HG03175 (cell line): ENCODE measurements at regions not wholly inside any gene's neighbourhood (a gene's known extent, or its start where the extent isn't known, plus 50 kb on each side); places are given as distances from the start of the nearest gene placed in this dataset.
"Not testable (repeated sequence)": the region's sequence is repeated elsewhere in the genome, so short reads cannot be mapped to it uniquely, and the experiment has no call there.

Experiments
- ATAC-seq: cut with Tn5 transposase; IDR thresholded peaks from one replicate; pipeline ENCODE4 v1.9.1; 2021; ENCODE audit warnings: mild to moderate bottlenecking, moderate library complexity; ENCODE audit not compliant: unreplicated experiment

DNA sequence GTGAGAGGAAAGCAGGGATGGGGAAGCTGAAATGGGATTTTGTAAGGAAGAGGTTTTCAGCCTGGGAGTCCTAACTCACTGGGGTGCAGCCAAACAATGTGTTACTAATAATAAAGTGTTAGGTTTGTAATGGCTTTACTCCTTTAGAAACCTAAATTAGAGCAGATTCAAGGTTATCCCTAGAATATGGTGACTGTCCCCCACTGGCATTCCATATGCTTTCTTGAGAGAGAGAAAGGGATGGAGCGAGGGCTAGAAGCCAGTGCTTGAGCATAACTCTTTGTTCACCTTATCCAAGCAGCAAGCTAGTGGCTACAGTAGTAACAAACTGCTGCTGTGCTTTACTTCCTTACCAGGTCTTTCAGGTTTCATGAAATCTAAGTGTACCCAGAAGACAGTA lies 249.1 kb upstream of the PGRMC2 start:
- no peak for ATAC-seq

DNA sequence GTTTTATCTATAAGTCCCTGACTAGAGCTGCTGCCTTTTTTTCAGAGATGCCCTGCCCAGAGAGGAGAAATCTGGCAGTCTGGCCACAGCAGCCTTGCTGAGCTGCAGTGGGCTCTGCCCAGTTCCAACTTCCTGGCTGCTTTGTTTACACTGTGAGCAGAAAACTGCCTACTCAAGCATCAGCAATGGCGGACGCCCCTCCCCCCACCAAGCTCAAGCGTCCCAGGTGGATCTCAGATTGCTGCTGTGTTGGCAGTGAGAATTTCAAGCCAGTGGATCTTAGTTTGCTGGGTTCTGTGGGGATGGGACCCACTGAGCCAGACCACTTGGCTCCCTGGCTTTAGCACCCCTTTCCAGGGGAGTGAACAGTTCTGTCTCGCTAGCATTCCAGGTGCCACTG lies 247.9 kb upstream of the PGRMC2 start:
- not testable (repeated sequence) for ATAC-seq

- ATAC-seq: no peak
These were observed 241.4 kb upstream of the PGRMC2 start for GRCh38 chr4:128528793-128529553.

DNA sequence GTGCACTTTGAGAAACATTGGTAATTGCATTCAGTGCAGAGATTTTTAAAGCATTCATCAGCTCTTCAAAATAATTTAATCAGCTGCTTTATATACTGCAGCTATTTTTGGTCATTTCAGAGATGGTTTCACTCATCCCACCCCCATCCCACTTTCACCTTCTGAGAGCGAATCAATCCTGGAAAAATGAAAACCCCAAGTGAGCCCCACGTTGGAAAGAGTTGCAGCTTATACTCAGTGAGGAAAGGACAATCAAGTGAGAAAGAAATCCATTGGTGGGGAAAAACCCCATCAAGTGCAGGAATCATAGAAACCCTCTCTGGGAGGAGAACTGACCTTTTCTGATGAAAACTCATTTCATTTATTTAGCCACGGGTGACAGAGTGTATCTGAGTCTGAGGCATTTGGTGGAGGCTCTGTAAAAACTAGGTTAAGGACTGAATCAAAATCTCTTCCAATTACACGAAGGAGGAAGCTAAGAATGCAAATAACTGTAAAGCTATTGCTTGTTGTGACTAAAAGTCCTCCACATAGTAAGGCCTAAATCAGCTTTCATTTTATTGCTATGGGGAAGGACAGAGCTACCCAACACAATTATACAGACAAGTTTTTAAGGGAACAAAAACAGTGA lies 240.4 kb upstream of the PGRMC2 start:
- no peak for ATAC-seq

- no peak for ATAC-seq
These were observed 239.7 kb upstream of the PGRMC2 start for GRCh38 chr4:128527351-128527750.

DNA sequence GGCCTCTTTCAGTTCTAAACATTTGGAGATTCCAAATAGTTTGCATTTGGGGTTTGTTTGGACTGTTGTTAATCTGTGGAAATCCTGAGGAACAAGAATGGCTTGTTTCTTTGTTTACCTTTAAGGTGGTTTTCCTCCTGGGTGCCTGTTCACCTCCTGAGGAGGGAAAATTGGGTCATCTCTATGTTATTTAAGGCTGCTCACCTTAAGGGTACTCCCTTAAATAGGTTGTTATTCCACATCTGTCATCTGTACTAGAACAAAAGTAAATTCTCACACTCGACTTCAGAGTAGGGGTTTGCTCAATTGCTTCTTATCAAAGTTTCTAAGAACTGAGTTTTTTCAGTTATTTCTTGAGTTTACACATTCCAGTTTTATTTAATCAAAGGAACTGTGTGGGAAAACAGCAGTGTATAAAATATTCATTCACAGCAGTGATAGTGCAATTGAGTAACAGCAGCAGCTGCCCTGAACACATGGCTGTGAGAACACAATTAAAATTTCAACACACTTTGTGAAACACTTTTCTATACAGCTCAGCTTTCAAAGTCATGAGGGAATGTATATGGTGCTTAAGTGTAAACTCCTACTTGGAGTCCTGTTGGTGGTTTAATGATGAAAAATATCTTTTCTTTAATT lies 238.5 kb upstream of the PGRMC2 start:
- no peak for ATAC-seq

DNA sequence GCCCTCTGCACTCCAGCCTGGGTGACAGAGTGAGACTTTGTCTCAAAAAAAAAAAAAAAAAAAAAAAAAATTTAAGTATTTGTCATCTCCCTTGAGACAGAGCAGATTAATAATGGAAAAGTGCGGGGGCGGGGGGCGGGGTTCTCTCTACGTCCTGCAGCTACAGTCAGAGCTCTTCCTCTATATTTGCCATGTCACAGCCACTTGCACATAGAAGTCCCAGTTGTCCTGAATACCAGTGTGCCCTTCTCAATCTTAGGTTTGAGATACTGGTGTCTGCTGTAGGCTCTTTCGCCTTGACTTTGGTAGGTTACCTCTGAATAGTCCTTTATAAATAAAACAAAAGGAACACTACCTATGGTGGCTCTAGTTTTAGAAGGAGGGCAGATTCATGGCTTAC lies 237.8 kb upstream of the PGRMC2 start:
- no peak for ATAC-seq

DNA sequence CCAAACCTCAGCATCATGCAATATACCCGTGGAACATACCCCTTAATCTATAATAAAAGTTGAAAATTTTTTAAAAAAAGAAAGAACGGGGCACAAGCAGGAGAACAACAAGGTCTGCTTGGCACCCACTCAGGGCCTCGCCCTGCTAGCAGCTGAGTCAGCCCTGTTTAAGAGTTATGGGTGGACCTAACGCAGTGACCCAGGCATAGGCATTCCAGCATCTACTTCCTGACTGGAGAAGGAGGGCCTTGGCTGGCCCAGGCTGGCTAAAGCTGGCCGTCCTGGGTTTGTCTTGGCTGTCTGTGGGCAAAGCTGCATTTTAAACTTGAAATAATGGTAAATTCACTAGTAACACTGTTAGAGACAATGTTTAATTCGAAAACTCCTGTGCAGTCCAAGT lies 236.7 kb upstream of the PGRMC2 start:
- ATAC-seq: no peak

DNA sequence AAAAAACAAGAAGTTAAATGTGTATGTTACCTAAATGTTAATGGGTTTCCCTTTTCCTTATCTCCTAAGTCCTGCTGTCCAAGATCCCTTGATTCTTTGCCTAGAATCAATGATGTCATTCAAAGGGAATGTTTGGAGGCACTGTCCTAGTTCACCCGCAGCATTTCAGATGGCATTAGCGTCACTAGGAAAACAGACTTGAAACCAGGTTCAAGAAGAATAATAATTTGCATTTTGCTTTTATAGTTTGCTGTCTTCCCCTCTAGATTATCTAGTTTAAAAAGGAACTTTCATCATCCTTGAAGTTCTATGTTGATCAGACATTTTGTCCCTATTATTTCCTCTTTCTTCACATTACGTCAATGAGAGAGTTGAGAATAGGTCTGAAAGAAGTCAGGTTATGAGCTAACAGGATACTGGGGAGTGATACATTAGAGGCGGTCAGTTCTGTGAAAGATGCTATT lies 234.1 kb upstream of the PGRMC2 start:
- ATAC-seq: no peak

DNA sequence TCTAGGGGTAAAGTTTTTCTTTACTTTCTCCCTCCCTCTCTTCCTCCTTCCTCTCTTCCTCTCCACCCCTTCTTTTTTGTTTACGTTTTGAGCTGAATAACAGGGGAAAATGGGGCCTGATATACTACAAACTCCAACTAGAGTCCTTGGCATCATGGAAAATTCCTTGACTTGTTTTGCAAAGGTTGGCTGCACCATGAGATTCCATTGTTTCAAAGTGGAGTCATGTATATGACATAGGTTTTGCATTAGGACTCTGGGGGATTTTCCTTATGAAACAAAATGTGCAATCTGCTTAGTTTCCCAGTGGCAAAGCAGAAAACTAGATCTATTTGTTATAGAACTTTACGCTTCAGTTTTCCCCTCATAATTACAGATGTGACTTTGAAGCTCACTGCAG lies 233.5 kb upstream of the PGRMC2 start:
- ATAC-seq: no peak

DNA sequence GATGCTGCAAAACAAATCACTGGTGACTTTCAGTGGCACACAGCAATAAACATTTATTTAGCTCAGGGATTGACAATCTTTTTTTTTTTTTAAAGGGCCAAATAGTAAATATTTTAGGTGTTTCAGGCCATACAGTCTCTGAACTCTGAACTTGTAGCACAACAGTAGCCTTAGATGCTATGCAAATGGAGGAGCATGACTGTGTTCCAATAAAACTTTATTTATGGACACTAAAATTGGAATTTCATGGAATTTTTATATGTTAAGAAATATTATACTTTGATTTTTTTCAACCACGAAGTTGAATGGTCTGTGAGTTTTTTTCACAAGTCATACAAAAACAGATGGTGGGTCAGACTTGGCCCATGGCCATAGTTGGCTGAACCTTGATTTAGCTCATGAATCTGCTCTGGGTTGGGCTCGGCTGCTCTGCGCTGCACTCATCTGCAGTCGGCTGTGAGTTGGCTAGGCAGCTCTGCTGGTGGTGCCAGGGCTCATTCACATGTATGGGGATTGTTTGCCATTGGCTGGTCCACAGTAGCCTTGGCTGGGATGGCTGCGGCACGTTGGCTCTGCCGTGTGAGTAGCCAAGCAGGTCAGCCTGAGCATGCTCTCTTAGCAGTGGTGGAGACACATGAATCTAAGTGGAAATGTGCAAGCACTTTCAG lies 231.7 kb upstream of the PGRMC2 start:
- no peak for ATAC-seq

GRCh38 chr4:128517739-128518510 lies 230.3 kb upstream of the PGRMC2 start:
- peak; percentile 97 for ATAC-seq

DNA sequence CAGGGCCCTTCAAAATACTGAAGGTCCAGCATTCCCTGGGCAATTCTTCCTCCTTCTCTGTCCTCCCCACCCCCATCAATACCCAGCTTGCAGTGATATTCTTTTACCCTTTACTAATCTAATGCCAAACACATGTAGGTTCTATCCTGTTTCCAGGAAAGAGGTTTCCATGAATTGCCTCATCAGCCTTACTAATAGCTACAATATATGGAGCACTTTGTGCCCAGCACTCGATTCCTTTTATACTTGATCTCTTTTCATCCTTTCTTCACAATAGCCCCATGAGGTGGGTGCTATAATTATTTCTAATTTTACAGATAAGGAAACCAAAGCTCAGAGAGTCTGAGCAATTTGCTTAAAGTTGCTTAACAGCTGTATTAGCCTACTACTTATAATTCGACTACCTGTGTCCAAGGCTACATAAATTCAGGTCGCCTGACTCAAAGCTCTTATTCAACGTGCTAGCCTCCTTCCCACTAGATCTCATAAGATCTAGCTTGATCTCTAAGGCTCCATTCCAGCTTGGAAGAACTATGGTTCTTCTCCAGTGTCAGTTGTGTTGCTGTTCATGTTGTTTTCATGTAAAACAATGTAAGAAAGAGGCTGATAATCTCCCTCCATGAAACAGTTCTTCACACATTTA lies 229.6 kb upstream of the PGRMC2 start:
- ATAC-seq: peak; percentile 0

DNA sequence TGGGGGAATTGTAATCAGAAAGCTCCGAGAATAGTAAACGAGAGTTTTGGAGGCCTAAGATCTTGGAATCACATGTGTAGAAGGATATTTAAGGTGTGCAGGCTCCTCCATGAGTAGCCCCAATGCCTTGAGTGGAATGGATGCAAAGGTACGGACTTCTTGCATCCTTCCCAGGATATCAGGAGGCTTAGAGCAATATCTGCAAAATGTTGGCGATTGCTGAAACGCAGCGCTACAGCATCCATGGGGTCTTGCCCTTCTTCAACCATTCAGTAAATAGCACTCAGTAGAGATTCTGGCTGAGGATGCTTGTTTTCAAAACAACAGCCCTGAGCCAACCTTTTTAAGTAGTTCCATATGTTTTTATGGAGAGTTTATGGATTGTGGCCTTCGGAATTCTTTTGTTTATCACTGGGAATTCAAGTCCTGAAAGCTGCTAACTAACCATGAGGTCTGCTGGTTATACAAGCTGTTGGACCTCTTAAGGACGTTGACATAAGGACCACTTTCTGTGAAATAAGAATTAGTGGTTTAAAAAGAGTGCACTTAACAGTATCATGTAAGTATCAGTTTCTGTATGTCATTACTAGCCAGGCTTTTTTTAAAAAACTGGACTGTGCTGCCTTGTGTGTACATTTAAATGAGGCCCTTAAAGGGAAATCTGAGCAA lies 228.8 kb upstream of the PGRMC2 start:
- ATAC-seq: peak; percentile 58

GRCh38 chr4:128513664-128514484 lies 226.3 kb upstream of the PGRMC2 start:
- no peak for ATAC-seq

DNA sequence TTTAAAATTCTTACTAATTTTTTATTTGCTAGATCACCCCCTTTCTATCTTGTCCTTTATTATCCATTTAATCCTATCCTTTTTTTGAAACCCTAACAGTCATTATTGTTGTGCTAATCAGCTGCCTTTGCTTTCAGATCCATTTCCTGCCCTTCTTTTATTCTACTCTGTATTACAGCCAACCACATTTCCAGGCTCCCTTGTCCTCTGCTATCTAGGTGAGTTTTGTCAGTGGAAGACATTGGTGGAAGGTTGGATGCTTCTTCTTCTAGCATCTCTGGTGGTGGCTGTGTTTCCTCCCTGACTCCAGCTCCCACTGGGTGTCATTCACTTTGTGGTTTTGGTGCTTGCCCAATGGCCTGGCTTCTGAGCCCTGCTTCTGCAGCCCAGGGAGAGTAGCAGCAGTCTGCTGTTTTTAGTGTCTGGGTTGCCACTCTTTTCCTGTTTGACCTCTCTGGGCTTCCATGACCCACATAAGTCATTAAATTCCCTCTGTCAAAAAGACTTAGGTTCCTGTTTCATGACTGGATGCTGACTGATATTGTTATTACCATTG lies 225.2 kb upstream of the PGRMC2 start:
- ATAC-seq: no peak

DNA sequence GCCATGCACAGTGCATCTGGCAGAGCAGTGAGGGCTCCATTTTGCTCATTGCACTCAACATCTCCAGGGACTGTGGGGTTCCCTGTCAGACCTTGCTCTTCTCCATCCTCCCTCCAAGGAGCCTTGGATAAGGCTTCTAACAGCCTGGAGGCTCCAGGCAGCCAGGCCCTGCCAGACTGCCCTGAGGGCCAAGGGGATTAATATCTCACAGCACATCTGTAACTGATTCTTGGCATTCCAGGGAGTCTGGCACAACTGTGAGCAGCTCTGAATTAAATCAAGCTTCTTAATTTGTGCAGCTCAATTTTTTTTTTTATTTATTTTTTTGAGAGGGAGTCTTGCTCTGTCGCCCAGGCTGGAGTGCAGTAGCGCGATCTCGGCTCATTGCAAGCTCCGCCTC lies 224.5 kb upstream of the PGRMC2 start:
- no peak for ATAC-seq

GRCh38 chr4:128510850-128511249 lies 223.2 kb upstream of the PGRMC2 start:
- ATAC-seq: no peak
